WTC11 (cell line): ENCODE measurements at regions not wholly inside any gene's neighbourhood (a gene's known extent, or its start where the extent isn't known, plus 50 kb on each side); places are given as distances from the start of the nearest gene placed in this dataset.

Source experiments
- ESRRA ChIP-seq: sonication (generic); formaldehyde crosslinking; IDR thresholded peaks from 2 replicates; pipeline ENCODE4 v1.8.1; 2022; ENCODE audit warnings: mild to moderate bottlenecking, missing genetic modification reagents, borderline replicate concordance
- TF ChIP-seq, protein P1 (sequence below): sonication (generic); formaldehyde crosslinking; IDR thresholded peaks from 2 replicates; pipeline ENCODE4 v1.8.1; 2023; ENCODE audit warnings: mild to moderate bottlenecking, missing genetic modification reagents, moderate library complexity
- TF ChIP-seq, protein P2 (sequence below): fragments of 200-600 bp; IDR thresholded peaks from 2 replicates; pipeline ENCODE4 v1.8.0; 2022; ENCODE audit warnings: antibody characterized with exemption
- TF ChIP-seq, protein P3 (sequence below): sonication (generic); formaldehyde crosslinking; conservative IDR thresholded peaks from 2 replicates; pipeline ENCODE4 v1.8.1; 2023; ENCODE audit warnings: mild to moderate bottlenecking, low read depth, missing genetic modification reagents, moderate library complexity

DNA sequence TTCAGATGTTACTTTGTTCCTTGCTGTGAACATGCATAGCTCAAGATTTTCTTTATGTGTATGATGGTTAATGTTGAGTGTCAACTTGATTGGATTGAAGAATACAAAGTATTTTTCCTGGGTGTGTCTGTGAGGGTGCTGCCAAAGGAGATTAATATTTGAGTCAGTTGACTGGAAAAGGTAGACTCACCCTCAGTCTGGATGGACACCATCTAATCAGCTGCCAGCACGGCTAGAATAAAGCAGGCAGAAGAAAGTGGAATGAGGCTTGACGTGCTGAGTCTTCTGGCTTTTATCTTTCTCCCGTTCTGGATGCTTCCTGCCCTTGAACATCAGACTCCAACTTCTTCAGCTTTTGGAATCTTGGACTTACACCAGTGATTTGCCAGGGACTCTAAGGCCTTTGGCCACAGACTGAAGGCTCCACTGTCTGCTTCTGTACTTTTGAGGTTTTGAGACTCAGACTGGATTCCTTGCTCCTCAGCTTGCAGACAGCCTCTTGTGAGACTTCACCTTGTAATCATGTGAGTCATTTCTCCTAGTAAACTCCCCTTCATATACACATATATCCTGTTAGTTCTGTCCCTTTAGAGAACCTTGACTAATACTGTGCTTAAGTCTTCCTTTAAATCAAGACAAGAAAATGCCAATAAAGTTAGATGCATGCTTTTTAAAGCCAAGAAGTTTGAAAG lies 626.6 kb downstream of the KCNT2 start:
- TF ChIP-seq, protein P1, sequence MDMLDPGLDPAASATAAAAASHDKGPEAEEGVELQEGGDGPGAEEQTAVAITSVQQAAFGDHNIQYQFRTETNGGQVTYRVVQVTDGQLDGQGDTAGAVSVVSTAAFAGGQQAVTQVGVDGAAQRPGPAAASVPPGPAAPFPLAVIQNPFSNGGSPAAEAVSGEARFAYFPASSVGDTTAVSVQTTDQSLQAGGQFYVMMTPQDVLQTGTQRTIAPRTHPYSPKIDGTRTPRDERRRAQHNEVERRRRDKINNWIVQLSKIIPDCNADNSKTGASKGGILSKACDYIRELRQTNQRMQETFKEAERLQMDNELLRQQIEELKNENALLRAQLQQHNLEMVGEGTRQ (CRISPR knock-in tag) = no peak
- TF ChIP-seq, protein P2, sequence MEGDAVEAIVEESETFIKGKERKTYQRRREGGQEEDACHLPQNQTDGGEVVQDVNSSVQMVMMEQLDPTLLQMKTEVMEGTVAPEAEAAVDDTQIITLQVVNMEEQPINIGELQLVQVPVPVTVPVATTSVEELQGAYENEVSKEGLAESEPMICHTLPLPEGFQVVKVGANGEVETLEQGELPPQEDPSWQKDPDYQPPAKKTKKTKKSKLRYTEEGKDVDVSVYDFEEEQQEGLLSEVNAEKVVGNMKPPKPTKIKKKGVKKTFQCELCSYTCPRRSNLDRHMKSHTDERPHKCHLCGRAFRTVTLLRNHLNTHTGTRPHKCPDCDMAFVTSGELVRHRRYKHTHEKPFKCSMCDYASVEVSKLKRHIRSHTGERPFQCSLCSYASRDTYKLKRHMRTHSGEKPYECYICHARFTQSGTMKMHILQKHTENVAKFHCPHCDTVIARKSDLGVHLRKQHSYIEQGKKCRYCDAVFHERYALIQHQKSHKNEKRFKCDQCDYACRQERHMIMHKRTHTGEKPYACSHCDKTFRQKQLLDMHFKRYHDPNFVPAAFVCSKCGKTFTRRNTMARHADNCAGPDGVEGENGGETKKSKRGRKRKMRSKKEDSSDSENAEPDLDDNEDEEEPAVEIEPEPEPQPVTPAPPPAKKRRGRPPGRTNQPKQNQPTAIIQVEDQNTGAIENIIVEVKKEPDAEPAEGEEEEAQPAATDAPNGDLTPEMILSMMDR = no peak
- TF ChIP-seq, protein P3, sequence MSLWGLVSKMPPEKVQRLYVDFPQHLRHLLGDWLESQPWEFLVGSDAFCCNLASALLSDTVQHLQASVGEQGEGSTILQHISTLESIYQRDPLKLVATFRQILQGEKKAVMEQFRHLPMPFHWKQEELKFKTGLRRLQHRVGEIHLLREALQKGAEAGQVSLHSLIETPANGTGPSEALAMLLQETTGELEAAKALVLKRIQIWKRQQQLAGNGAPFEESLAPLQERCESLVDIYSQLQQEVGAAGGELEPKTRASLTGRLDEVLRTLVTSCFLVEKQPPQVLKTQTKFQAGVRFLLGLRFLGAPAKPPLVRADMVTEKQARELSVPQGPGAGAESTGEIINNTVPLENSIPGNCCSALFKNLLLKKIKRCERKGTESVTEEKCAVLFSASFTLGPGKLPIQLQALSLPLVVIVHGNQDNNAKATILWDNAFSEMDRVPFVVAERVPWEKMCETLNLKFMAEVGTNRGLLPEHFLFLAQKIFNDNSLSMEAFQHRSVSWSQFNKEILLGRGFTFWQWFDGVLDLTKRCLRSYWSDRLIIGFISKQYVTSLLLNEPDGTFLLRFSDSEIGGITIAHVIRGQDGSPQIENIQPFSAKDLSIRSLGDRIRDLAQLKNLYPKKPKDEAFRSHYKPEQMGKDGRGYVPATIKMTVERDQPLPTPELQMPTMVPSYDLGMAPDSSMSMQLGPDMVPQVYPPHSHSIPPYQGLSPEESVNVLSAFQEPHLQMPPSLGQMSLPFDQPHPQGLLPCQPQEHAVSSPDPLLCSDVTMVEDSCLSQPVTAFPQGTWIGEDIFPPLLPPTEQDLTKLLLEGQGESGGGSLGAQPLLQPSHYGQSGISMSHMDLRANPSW (CRISPR knock-in tag) = no peak
- no peak for TF ChIP-seq ESRRA (CRISPR knock-in tag)
